T-helper 17 cell (primary cell): ENCODE measurements at regions not wholly inside any gene's neighbourhood (a gene's known extent, or its start where the extent isn't known, plus 50 kb on each side); places are given as distances from the start of the nearest gene placed in this dataset.

Source experiments
- ATAC-seq: fragments of 150-1000 bp; cut with Tn5 transposase; 2 replicates; pipeline ENCODE4 v1.10.0; 2021; ENCODE audit warnings: mild to moderate bottlenecking, moderate library complexity
- DNase-seq, 3 donors: peaks; one replicate each; pipeline versions ENCODE4 v3.0.0 to v3.0.0-alpha.2; 2020 to 2021
- H3K9me3 ChIP-seq: one replicate; pipeline ENCODE4 v1.7.0; 2013; ENCODE audit warnings: low read length, mild to moderate bottlenecking; ENCODE audit not compliant: control insufficient read depth, poor library complexity, severe bottlenecking
- H3K27ac Mint-ChIP-seq: one replicate; pipeline ENCODE4 v1.8.0; 2022; ENCODE audit warnings: mild to moderate bottlenecking, moderate library complexity, mixed read lengths
- H3K27me3 Mint-ChIP-seq: one replicate; pipeline ENCODE4 v1.8.0; 2022; ENCODE audit warnings: mixed read lengths
- H3K36me3 Mint-ChIP-seq: one replicate; pipeline ENCODE4 v1.8.0; 2022; ENCODE audit warnings: low read depth, mixed read lengths
- H3K4me1 Mint-ChIP-seq: one replicate; pipeline ENCODE4 v1.8.0; 2022; ENCODE audit warnings: mild to moderate bottlenecking, mixed read lengths
- H3K4me3 Mint-ChIP-seq: one replicate; pipeline ENCODE4 v1.8.0; 2022; ENCODE audit warnings: mild to moderate bottlenecking, moderate library complexity, mixed read lengths

- H3K9me3 ChIP-seq: no peaks in the 10 kb centered on the region
- H3K4me3 Mint-ChIP-seq: no peak overlapping the region
- H3K27me3 Mint-ChIP-seq: peaks cover 35% of the 10 kb centered on the region
- DNase-seq: no peak
- H3K4me1 Mint-ChIP-seq: no peaks in the 10 kb centered on the region
- H3K27ac Mint-ChIP-seq: no peak overlapping the region
- ATAC-seq: no peak
- peaks cover 2% of the 10 kb centered on the region for H3K36me3 Mint-ChIP-seq
Measured at GRCh38 chr2:133936601-133937000, 317.3 kb upstream of the MGAT5 start.

- ATAC-seq (no peak), DNase-seq (no peak)
- H3K27me3 Mint-ChIP-seq: peaks cover 42% of the 10 kb centered on the region
- H3K36me3 Mint-ChIP-seq: peaks cover 2% of the 10 kb centered on the region
- no peaks in the 10 kb centered on the region for H3K4me1 Mint-ChIP-seq
- no peak overlapping the region for H3K4me3 Mint-ChIP-seq
- H3K9me3 ChIP-seq: no peaks in the 10 kb centered on the region
- H3K27ac Mint-ChIP-seq: no peak overlapping the region
Measured at GRCh38 chr2:133937669-133938068, 316.2 kb upstream of the MGAT5 start.

GRCh38 chr2:133940134-133940533 lies 313.7 kb upstream of the MGAT5 start:
- no peak for ATAC-seq
- H3K36me3 Mint-ChIP-seq: peaks cover 2% of the 10 kb centered on the region
- H3K4me1 Mint-ChIP-seq: no peaks in the 10 kb centered on the region
- no peak overlapping the region for H3K4me3 Mint-ChIP-seq
- H3K27ac Mint-ChIP-seq: no peak overlapping the region
- no peaks in the 10 kb centered on the region for H3K9me3 ChIP-seq
- H3K27me3 Mint-ChIP-seq: peaks cover 52% of the 10 kb centered on the region
- no peak for DNase-seq

GRCh38 chr2:133941666-133942065 lies 312.2 kb upstream of the MGAT5 start:
- Mint-ChIP-seq H3K27me3 (peaks cover 49% of the 10 kb centered on the region), H3K36me3 (peaks cover 2% of the 10 kb centered on the region), H3K4me1 (no peaks in the 10 kb centered on the region), H3K4me3 (no peak overlapping the region), H3K27ac (no peak overlapping the region)
- DNase-seq: no peak
- H3K9me3 ChIP-seq: no peaks in the 10 kb centered on the region
- ATAC-seq: no peak

GRCh38 chr2:133942398-133942797 lies 311.5 kb upstream of the MGAT5 start:
- H3K27me3 Mint-ChIP-seq: peaks cover 42% of the 10 kb centered on the region
- H3K27ac Mint-ChIP-seq: no peak overlapping the region
- DNase-seq: no peak
- ATAC-seq: no peak
- no peaks in the 10 kb centered on the region for H3K9me3 ChIP-seq
- no peak overlapping the region for H3K4me3 Mint-ChIP-seq
- H3K4me1 Mint-ChIP-seq: no peaks in the 10 kb centered on the region
- H3K36me3 Mint-ChIP-seq: peaks cover 2% of the 10 kb centered on the region

- H3K27me3 Mint-ChIP-seq: peaks cover 35% of the 10 kb centered on the region
- H3K9me3 ChIP-seq: no peaks in the 10 kb centered on the region
- H3K36me3 Mint-ChIP-seq: peaks cover 2% of the 10 kb centered on the region
- no peak overlapping the region for H3K27ac Mint-ChIP-seq
- no peaks in the 10 kb centered on the region for H3K4me1 Mint-ChIP-seq
- no peak overlapping the region for H3K4me3 Mint-ChIP-seq
- ATAC-seq (no peak), DNase-seq (no peak)
Measured at GRCh38 chr2:133943108-133943507, 310.8 kb upstream of the MGAT5 start.

GRCh38 chr2:133945089-133945488 lies 308.8 kb upstream of the MGAT5 start:
- H3K36me3 Mint-ChIP-seq: no peaks in the 10 kb centered on the region
- no peaks in the 10 kb centered on the region for H3K4me1 Mint-ChIP-seq
- no peaks in the 10 kb centered on the region for H3K9me3 ChIP-seq
- H3K27me3 Mint-ChIP-seq: peaks cover 26% of the 10 kb centered on the region
- ATAC-seq (no peak), DNase-seq (no peak)
- no peak overlapping the region for H3K4me3 Mint-ChIP-seq
- H3K27ac Mint-ChIP-seq: no peak overlapping the region

GRCh38 chr2:133947057-133947456 lies 306.8 kb upstream of the MGAT5 start:
- H3K9me3 ChIP-seq: no peaks in the 10 kb centered on the region
- Mint-ChIP-seq H3K4me1 (no peaks in the 10 kb centered on the region), H3K4me3 (no peak overlapping the region), H3K36me3 (no peaks in the 10 kb centered on the region), H3K27ac (no peak overlapping the region), H3K27me3 (peaks cover 21% of the 10 kb centered on the region)
- no peak for ATAC-seq
- DNase-seq: no peak

- H3K36me3 Mint-ChIP-seq: peaks cover 2% of the 10 kb centered on the region
- ATAC-seq (no peak), DNase-seq (no peak)
- H3K4me1 Mint-ChIP-seq: no peaks in the 10 kb centered on the region
- H3K9me3 ChIP-seq: no peaks in the 10 kb centered on the region
- H3K4me3 Mint-ChIP-seq: no peak overlapping the region
- no peak overlapping the region for H3K27ac Mint-ChIP-seq
- peaks cover 4% of the 10 kb centered on the region for H3K27me3 Mint-ChIP-seq
Measured at GRCh38 chr2:133948610-133949290, 305.1 kb upstream of the MGAT5 start.

- peaks cover 7% of the 10 kb centered on the region for H3K27me3 Mint-ChIP-seq
- no peak overlapping the region for H3K27ac Mint-ChIP-seq
- DNase-seq (no peak), ATAC-seq (no peak)
- no peaks in the 10 kb centered on the region for H3K9me3 ChIP-seq
- H3K4me3 Mint-ChIP-seq: no peak overlapping the region
- peaks cover 2% of the 10 kb centered on the region for H3K36me3 Mint-ChIP-seq
- H3K4me1 Mint-ChIP-seq: peaks cover under 1% of the 10 kb centered on the region
Measured at GRCh38 chr2:133949595-133949994, 304.3 kb upstream of the MGAT5 start.

- H3K36me3 Mint-ChIP-seq: peaks cover 2% of the 10 kb centered on the region
- no peak overlapping the region for H3K27ac Mint-ChIP-seq
- no peak for ATAC-seq
- H3K9me3 ChIP-seq: no peaks in the 10 kb centered on the region
- peaks cover 3% of the 10 kb centered on the region for H3K4me1 Mint-ChIP-seq
- peaks cover 15% of the 10 kb centered on the region for H3K27me3 Mint-ChIP-seq
- no peak overlapping the region for H3K4me3 Mint-ChIP-seq
- DNase-seq: no peak
Measured at GRCh38 chr2:133951209-133951608, 302.7 kb upstream of the MGAT5 start.

GRCh38 chr2:133952420-133952819 lies 301.5 kb upstream of the MGAT5 start:
- H3K27ac Mint-ChIP-seq: no peak overlapping the region
- peaks cover 27% of the 10 kb centered on the region for H3K27me3 Mint-ChIP-seq
- ATAC-seq: no peak
- DNase-seq: no peak
- peaks cover 9% of the 10 kb centered on the region for H3K4me1 Mint-ChIP-seq
- peaks cover 2% of the 10 kb centered on the region for H3K36me3 Mint-ChIP-seq
- no peak overlapping the region for H3K4me3 Mint-ChIP-seq
- no peaks in the 10 kb centered on the region for H3K9me3 ChIP-seq

GRCh38 chr2:133952896-133953295 lies 301.0 kb upstream of the MGAT5 start:
- Mint-ChIP-seq H3K27ac (no peak overlapping the region), H3K27me3 (peaks cover 30% of the 10 kb centered on the region), H3K4me3 (no peak overlapping the region), H3K36me3 (peaks cover 2% of the 10 kb centered on the region), H3K4me1 (peaks cover 9% of the 10 kb centered on the region)
- no peaks in the 10 kb centered on the region for H3K9me3 ChIP-seq
- DNase-seq (no peak), ATAC-seq (peak; percentile 20)

GRCh38 chr2:133953524-133953923 lies 300.3 kb upstream of the MGAT5 start:
- peaks cover 35% of the 10 kb centered on the region for H3K27me3 Mint-ChIP-seq

More at GRCh38 chr2:133953524-133953923, 300.3 kb upstream of the MGAT5 start:
- ATAC-seq (peak; percentile 48), DNase-seq (no peak)
- Mint-ChIP-seq H3K4me1 (peaks cover 9% of the 10 kb centered on the region), H3K4me3 (no peak overlapping the region), H3K36me3 (peaks cover 2% of the 10 kb centered on the region), H3K27ac (no peak overlapping the region)
- H3K9me3 ChIP-seq: no peaks in the 10 kb centered on the region
